GM12891 (cell line): ENCODE measurements at regions not wholly inside any gene's neighbourhood (a gene's known extent, or its start where the extent isn't known, plus 50 kb on each side); places are given as distances from the start of the nearest gene placed in this dataset.

Experiments used
- POLR2A ChIP-seq: IDR thresholded peaks from 2 replicates; pipeline ENCODE4 v1.6.1; 2011; ENCODE audit warnings: low read depth, low read length, control low read depth
- POLR2AphosphoS5 ChIP-seq: IDR thresholded peaks from 2 replicates; pipeline ENCODE4 v1.6.1; 2011; ENCODE audit warnings: low read depth, low read length, control low read depth
- POU2F2 ChIP-seq: IDR thresholded peaks from 2 replicates; pipeline ENCODE4 v1.6.1; 2011; ENCODE audit warnings: low read depth, mild to moderate bottlenecking, control low read depth, low read length, moderate library complexity
- SPI1 ChIP-seq: IDR thresholded peaks from 2 replicates; pipeline ENCODE4 v1.6.1; 2011; ENCODE audit warnings: low read depth, low read length, control low read depth
- TAF1 ChIP-seq: IDR thresholded peaks from 2 replicates; pipeline ENCODE4 v1.6.1; 2011; ENCODE audit warnings: low read depth, low read length, control low read depth

DNA sequence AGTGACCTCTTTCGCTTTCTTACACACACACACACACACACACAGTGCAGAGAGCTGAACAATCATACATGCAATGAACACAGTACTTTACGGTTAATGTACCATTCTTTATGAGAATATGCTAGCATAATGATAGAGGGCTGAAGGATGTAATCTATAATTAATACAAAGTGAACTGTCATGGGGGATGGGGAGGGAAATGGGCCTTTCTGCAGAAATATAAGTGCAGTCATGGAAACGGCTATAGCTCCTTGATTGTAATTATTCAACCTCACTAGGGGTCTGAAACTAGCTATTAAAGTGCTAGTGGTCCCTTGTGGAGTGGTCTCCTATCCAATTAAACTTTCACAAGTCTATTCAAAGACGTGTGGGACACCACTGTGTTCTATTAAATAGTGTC, 443.2 kb upstream of the FOXG1 start:
- TF ChIP-seq POLR2AphosphoS5 = no peak
- no peak for TF ChIP-seq POLR2A
- no peak for TF ChIP-seq TAF1
- TF ChIP-seq SPI1 = no peak
- no peak for TF ChIP-seq POU2F2
